GM13976 (cell line): ENCODE measurements at regions not wholly inside any gene's neighbourhood (a gene's known extent, or its start where the extent isn't known, plus 50 kb on each side); places are given as distances from the start of the nearest gene placed in this dataset.

Source experiments
- DNase-seq: peaks from one replicate; pipeline ENCODE4 v3.0.0; 2012; ENCODE audit warnings: low spot score
- CTCF ChIP-seq: IDR thresholded peaks from 2 replicates; pipeline ENCODE4 v1.5.1; 2012; ENCODE audit warnings: borderline replicate concordance, mild to moderate bottlenecking; ENCODE audit not compliant: insufficient read depth; ENCODE audit errors: extremely low read depth, missing control alignments, control extremely low read depth
- in situ Hi-C: fragments of 300-500 bp; cut with MboI; formaldehyde crosslinking; loops from one replicate; pipeline ENCODE4 v1.12.0; 2022; ENCODE audit warnings: low sequenced_read_pairs, mixed read lengths, inconsistent platforms; ENCODE audit not compliant: unreplicated experiment

GRCh38 chr2:21393173-21393572, 269.4 kb downstream of the TDRD15 start:
- in situ Hi-C loops, result no loop called here
- DNase-seq, result no peak
- TF ChIP-seq CTCF, result no peak

- in situ Hi-C loops, result no loop called here
- no peak for TF ChIP-seq CTCF
- DNase-seq, result no peak
Measured at GRCh38 chr2:21395366-21395765, 271.6 kb downstream of the TDRD15 start.

- TF ChIP-seq CTCF, result no peak
- in situ Hi-C loops, result no loop called here
- DNase-seq, result no peak
Measured at GRCh38 chr2:21396252-21396651, 272.5 kb downstream of the TDRD15 start.

GRCh38 chr2:21401022-21401698, 277.4 kb downstream of the TDRD15 start:
- in situ Hi-C loops, result no loop called here
- no peak for DNase-seq
- no peak for TF ChIP-seq CTCF

GRCh38 chr2:21404137-21404536, 280.4 kb downstream of the TDRD15 start:
- DNase-seq, result no peak
- in situ Hi-C loops, result no loop called here
- TF ChIP-seq CTCF, result no peak

GRCh38 chr2:21404827-21405625, 281.3 kb downstream of the TDRD15 start:
- in situ Hi-C loops, result no loop called here
- no peak for TF ChIP-seq CTCF
- no peak for DNase-seq
